LNCAP (cell line): ENCODE measurements at regions not wholly inside any gene's neighbourhood (a gene's known extent, or its start where the extent isn't known, plus 50 kb on each side); places are given as distances from the start of the nearest gene placed in this dataset.

Source experiments
- CTCF ChIP-seq: fragments of 450-650 bp; IDR thresholded peaks from 2 replicates; pipeline ENCODE4 v1.5.1; 2017; ENCODE audit warnings: mild to moderate bottlenecking

- no peak for TF ChIP-seq CTCF
Measured at GRCh38 chr5:57362951-57363350, 119.7 kb downstream of the ACTBL2 start.

GRCh38 chr5:57360871-57361270 is 121.7 kb downstream of the ACTBL2 start:
- TF ChIP-seq CTCF = no peak

GRCh38 chr5:57358796-57359592 is 123.6 kb downstream of the ACTBL2 start:
- no peak for TF ChIP-seq CTCF

GRCh38 chr5:57349214-57349613 is 133.4 kb downstream of the ACTBL2 start:
- no peak for TF ChIP-seq CTCF

GRCh38 chr5:57348376-57349140 is 134.1 kb downstream of the ACTBL2 start:
- TF ChIP-seq CTCF = no peak

- TF ChIP-seq CTCF = no peak
Measured at GRCh38 chr5:57346328-57346727, 136.3 kb downstream of the ACTBL2 start.

GRCh38 chr5:57341380-57341979 is 141.1 kb downstream of the ACTBL2 start:
- TF ChIP-seq CTCF = no peak
